ENCODE measurements at regions not wholly inside any gene's neighbourhood (a gene's known extent, or its start where the extent isn't known, plus 50 kb on each side); places are given as distances from the start of the nearest gene placed in this dataset.

DNA sequence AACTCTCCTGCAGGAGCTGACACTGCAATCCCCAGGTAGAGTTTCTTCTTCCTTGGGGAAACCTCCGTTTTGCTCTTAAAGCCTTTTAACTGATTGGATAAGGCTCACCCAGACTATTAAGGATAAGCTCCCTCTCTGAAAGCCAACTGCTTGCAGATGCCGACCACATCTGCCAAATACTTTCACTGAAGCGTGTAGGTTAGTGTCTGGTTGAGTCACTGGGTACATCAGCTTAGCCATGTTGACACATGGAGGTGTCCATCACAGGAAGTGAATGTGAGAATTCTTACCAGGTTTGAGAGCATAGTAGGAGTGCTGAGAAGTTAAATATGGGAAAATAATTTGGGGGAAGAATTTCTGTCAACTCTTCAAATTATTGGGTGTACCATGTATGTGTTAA lies 202.0 kb downstream of the AJAP1 start:
- in situ Hi-C loops (cut with MboI; ENCODE audit: low sequenced_read_pairs) = no loop called here

DNA sequence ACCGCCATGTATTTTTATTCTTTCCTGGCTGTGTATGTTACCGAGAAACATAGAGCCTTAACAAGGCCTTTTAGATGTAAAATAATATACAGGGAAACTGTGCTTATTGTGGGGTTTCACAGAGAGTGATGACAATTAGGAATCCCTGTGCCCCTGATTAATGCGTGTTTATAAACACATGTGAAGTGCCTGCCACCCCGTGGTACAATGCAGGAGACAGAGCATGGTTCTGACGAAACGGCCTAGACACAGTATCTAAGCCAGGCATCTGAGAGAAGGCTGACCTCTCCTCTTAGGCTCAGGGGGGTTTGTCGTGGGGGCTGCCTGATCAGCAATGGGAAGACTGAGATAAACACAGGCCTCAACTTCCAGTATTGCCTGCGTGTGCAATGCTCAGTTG lies 200.0 kb downstream of the AJAP1 start:
- in situ Hi-C loops (cut with MboI; ENCODE audit: low sequenced_read_pairs) = no loop called here

DNA sequence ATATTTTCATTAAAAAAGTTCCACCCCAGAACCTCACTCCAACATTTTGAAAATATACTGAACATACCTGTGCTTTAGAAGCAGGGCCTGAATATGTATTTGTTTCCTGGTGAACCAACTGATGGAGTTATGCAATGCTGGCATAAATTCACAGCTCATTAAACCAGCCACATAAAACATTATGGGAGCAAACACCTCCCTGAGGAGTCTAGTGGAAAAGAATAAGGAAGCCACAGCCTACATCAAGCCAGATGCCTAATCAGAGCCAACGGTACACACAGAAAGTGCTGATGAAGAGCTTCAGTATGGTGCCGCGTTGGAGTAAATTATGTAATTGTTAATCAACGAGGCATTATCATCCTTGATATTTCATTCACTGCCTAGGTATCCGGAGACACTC lies 199.5 kb downstream of the AJAP1 start:
- in situ Hi-C loops (cut with MboI; ENCODE audit: low sequenced_read_pairs) = no loop called here

DNA sequence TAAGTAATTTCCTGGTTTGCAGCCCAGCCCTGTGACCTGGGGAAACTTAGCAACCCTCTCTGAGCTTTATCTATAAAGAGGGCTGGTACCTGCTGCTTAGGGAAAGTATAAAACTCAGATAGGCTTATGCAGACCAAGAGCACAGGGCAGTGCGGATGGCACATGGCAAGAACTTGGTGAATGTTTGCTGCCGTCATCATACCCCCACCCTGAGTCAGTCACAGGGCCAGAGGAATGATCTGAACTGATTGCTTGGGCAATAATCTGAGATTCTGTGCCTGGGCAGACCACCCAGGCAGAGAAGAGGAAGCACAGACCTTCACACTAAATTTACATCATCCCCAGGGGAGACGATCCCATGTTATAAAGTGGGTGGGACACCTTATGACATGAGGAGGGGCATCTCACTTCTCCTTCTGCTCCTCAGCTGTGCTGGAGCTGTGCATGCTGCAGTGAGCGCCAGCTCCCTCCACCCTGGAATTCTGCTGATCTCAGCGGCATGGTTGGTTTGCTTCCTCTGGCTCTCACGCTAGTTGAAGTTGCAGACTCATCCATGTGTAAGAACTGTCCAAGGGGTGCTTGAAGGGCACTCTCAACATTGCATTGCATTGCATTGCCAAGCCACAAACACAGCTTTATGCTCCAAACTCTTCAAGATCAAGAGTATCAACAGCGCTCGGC lies 197.1 kb downstream of the AJAP1 start:
- in situ Hi-C loops (cut with MboI; ENCODE audit: low sequenced_read_pairs) = no loop called here

DNA sequence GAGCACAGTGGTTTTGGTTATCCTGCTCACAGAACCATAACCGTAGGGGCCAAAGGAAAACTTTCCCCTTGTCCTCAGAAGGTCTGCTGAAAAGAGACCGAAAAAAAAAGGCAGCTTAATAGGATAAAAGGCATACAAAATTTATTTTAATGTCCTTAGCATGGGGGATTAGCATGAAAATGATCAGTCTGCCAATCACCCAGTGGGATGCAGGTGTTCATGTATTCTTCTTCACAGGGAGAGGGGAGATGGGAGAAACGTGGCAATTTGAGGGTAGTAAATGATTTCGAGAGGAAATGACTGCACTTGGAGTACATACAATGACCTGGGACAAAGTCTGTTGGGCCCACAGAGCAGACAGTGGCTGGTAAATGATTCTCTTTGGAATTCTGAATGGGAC lies 194.0 kb downstream of the AJAP1 start:
- in situ Hi-C loops (cut with MboI; ENCODE audit: low sequenced_read_pairs) = no loop called here

DNA sequence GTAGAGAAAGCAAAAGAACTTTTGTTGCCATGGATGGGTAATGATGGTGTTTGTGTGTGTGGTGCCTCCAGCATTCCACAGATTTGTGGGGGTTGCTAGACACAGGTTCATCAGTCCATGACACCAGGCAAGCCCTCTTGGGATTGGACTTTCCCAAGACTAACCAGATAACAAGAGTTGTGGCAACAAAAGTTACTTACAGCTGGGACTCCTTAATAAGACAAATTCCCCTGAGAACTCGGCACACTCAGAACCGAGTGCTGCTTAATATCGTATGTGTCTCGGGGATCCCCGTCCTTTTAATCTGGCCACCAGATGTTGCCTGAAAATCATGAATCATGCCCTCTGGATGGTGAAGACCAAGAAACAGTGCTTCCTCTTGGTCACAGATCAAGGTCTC lies 193.3 kb downstream of the AJAP1 start:
- in situ Hi-C loops (cut with MboI; ENCODE audit: low sequenced_read_pairs) = no loop called here

Data from HL-60/S4 (cell line).